GM18870 (cell line): ENCODE measurements at regions not wholly inside any gene's neighbourhood (a gene's known extent, or its start where the extent isn't known, plus 50 kb on each side); places are given as distances from the start of the nearest gene placed in this dataset.

Experiments used
- ATAC-seq: cut with Tn5 transposase; IDR thresholded peaks from one replicate; pipeline ENCODE4 v1.9.1; 2021; ENCODE audit warnings: moderate library complexity; ENCODE audit not compliant: unreplicated experiment

GRCh38 chr6:37104824-37105147 lies 65.2 kb upstream of the PIM1 start:
- ATAC-seq, result no peak

GRCh38 chr6:37105148-37106050 lies 64.6 kb upstream of the PIM1 start:
- no peak for ATAC-seq

GRCh38 chr6:37106051-37106363 lies 63.9 kb upstream of the PIM1 start:
- ATAC-seq, result no peak

GRCh38 chr6:37106554-37106953 lies 63.4 kb upstream of the PIM1 start:
- ATAC-seq, result no peak

- ATAC-seq, result no peak
Measured at GRCh38 chr6:37106982-37107491, 62.9 kb upstream of the PIM1 start.

GRCh38 chr6:37109714-37110499 lies 60.0 kb upstream of the PIM1 start:
- no peak for ATAC-seq

- no peak for ATAC-seq
Measured at GRCh38 chr6:37110500-37111461, 59.2 kb upstream of the PIM1 start.

- ATAC-seq, result no peak
Measured at GRCh38 chr6:37113976-37114375, 56.0 kb upstream of the PIM1 start.

- no peak for ATAC-seq
Measured at GRCh38 chr6:37114612-37115011, 55.3 kb upstream of the PIM1 start.

- no peak for ATAC-seq
Measured at GRCh38 chr6:37115236-37115895, 54.6 kb upstream of the PIM1 start.

GRCh38 chr6:37116326-37116725 lies 53.6 kb upstream of the PIM1 start:
- no peak for ATAC-seq

- ATAC-seq, result no peak
Measured at GRCh38 chr6:37119387-37119886, 50.5 kb upstream of the PIM1 start.
